ENCODE measurements at regions not wholly inside any gene's neighbourhood (a gene's known extent, or its start where the extent isn't known, plus 50 kb on each side); places are given as distances from the start of the nearest gene placed in this dataset.

- Mint-ChIP-seq H3K27me3 (no peaks in the 10 kb centered on the region), H3K4me1 (no peaks in the 10 kb centered on the region), H3K36me3 (no peaks in the 10 kb centered on the region), H3K27ac (no peak overlapping the region), H3K4me3 (no peak overlapping the region), H3K9me3 (peaks cover 2% of the 10 kb centered on the region)
- DNase-seq (ENCODE audit: low spot score in 2 of 2) (no peak), ATAC-seq (ENCODE audit: low read depth) (no peak)
Measured at GRCh38 chr9:103731541-103731940, 362.6 kb upstream of the SMC2 start.

DNA sequence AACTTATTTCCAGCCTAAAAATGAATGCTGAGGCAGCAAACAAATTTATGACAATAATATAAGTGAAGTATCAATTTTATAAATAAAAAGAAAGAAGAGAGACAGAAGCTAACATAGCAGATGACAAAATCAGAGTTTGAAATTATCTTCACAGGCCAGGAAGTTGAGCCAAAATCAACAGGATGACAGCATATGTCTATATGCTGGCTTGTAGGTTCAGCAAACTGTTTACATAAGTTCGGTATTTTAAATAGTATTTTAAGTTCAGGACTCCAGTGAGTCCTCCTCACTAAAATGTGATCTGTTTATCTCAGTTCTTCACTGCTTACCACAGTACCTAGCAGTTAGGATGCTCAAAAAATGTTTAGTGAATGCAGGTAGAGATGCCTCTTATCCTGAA lies 359.6 kb upstream of the SMC2 start:
- H3K4me1 Mint-ChIP-seq: no peaks in the 10 kb centered on the region
- no peaks in the 10 kb centered on the region for H3K36me3 Mint-ChIP-seq
- peaks cover 2% of the 10 kb centered on the region for H3K9me3 Mint-ChIP-seq
- H3K27ac Mint-ChIP-seq: no peak overlapping the region
- H3K4me3 Mint-ChIP-seq: no peak overlapping the region
- H3K27me3 Mint-ChIP-seq: no peaks in the 10 kb centered on the region
- DNase-seq (ENCODE audit: low spot score in 2 of 2) (no peak), ATAC-seq (ENCODE audit: low read depth) (no peak)

DNA sequence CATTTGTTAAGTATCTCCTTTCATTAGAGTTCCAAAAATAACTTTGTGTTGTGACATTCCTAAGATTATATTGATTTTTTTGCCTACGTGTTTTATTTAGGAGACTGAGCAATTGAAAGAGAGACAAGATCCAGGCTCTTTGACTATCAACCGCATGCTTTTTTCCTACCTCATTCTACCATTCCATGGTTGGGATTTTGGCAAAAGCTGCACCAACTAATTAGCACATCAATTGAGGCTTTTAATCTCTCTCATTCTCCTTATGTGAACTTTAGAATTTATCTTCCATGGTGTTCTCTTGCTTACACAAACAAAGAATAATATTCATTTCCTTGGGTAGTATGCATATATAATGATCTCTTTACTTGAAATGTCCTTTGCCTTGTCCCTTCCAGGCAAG lies 338.7 kb upstream of the SMC2 start:
- H3K4me1 Mint-ChIP-seq: no peaks in the 10 kb centered on the region
- H3K27me3 Mint-ChIP-seq: no peaks in the 10 kb centered on the region
- DNase-seq (ENCODE audit: low spot score in 2 of 2) (no peak), ATAC-seq (ENCODE audit: low read depth) (no peak)
- H3K36me3 Mint-ChIP-seq: no peaks in the 10 kb centered on the region
- H3K9me3 Mint-ChIP-seq: peaks cover 1% of the 10 kb centered on the region
- H3K27ac Mint-ChIP-seq: no peak overlapping the region
- no peak overlapping the region for H3K4me3 Mint-ChIP-seq

- Mint-ChIP-seq H3K4me1 (no peaks in the 10 kb centered on the region), H3K9me3 (peaks cover 1% of the 10 kb centered on the region), H3K36me3 (no peaks in the 10 kb centered on the region), H3K4me3 (no peak overlapping the region), H3K27ac (no peak overlapping the region), H3K27me3 (no peaks in the 10 kb centered on the region)
- no peak for DNase-seq (ENCODE audit: low spot score in 2 of 2)
- no peak for ATAC-seq (ENCODE audit: low read depth)
Measured at GRCh38 chr9:103755986-103756385, 338.1 kb upstream of the SMC2 start.

DNA sequence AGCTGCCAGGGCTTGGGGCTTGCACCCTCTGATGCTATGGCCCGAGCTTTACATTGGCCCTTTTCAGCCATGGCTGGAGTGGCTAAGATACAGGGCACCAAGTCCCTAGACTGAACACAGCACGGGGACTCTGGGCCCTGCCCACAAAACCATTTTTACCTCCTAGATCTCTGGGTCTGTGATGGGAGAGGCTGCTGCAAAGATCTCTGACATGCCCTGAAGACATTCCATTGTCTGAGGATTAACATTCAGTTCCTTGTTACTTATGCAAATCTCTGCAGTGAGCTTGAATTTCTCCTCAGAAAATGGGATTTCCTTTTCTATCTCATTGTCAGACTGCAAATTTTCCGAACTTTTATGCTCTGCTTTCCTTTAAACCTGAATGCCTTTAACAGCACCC lies 337.0 kb upstream of the SMC2 start:
- Mint-ChIP-seq H3K27me3 (no peaks in the 10 kb centered on the region), H3K9me3 (peaks cover 2% of the 10 kb centered on the region), H3K4me3 (no peak overlapping the region), H3K4me1 (no peaks in the 10 kb centered on the region), H3K36me3 (no peaks in the 10 kb centered on the region), H3K27ac (no peak overlapping the region)
- no peak for ATAC-seq (ENCODE audit: low read depth)
- no peak for DNase-seq (ENCODE audit: low spot score in 2 of 2)

DNA sequence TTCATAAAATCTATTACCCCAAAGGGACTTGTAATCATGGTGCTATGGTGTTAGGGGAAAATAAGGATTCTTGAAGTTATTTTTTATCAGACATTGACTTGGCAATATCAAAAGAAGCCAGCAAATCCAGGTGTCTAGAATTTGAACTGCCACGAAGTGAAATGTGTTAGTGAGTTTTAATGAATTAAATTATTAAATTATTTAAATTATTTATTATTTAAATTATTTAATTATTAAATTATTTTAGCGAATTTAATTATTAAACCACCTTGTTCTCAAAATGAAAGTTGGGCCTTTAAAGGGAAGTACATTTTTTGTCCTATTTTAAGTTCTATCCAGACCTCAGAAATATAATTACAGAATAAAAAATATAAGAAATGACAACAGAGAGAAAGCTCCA lies 332.6 kb upstream of the SMC2 start:
- no peaks in the 10 kb centered on the region for H3K27me3 Mint-ChIP-seq

GRCh38 chr9:103789686-103790085 lies 304.4 kb upstream of the SMC2 start:
- DNase-seq (ENCODE audit: low spot score in 2 of 2) (no peak), ATAC-seq (ENCODE audit: low read depth) (no peak)
- H3K4me3 Mint-ChIP-seq: no peak overlapping the region

More for the DNA sequence above, 332.6 kb upstream of the SMC2 start:
- Mint-ChIP-seq H3K4me3 (no peak overlapping the region), H3K4me1 (no peaks in the 10 kb centered on the region), H3K27ac (no peak overlapping the region), H3K36me3 (no peaks in the 10 kb centered on the region), H3K9me3 (peaks cover 4% of the 10 kb centered on the region)
- no peak for ATAC-seq (ENCODE audit: low read depth)
- DNase-seq (ENCODE audit: low spot score in 2 of 2): no peak

GRCh38 chr9:103798620-103799019 lies 295.5 kb upstream of the SMC2 start:
- Mint-ChIP-seq H3K36me3 (no peaks in the 10 kb centered on the region), H3K27ac (no peak overlapping the region), H3K4me1 (no peaks in the 10 kb centered on the region), H3K9me3 (no peaks in the 10 kb centered on the region), H3K4me3 (no peak overlapping the region), H3K27me3 (no peaks in the 10 kb centered on the region)
- no peak for ATAC-seq (ENCODE audit: low read depth)
- DNase-seq (ENCODE audit: low spot score in 2 of 2): no peak

More at GRCh38 chr9:103789686-103790085, 304.4 kb upstream of the SMC2 start:
- Mint-ChIP-seq H3K36me3 (no peaks in the 10 kb centered on the region), H3K27me3 (no peaks in the 10 kb centered on the region), H3K27ac (no peak overlapping the region), H3K9me3 (no peaks in the 10 kb centered on the region), H3K4me1 (no peaks in the 10 kb centered on the region)

DNA sequence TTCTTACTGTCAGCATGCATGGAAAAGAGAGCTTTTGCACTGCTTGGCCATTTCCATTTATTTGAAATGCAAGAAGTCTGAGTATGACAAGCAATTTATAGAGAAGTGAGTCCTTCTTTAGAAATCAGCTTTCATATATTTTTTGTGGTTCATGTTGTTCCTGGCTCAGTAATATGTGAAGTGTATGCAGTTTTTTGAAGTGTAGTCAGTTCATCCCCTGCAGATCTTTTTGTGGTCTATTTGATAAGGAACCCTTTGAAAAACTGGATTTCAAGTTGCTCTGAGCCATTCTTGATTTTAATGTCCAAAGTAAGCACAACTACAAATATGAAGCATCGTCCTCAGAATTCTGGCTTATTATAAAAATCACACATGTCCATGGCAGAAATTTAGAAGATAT lies 294.1 kb upstream of the SMC2 start:
- H3K36me3 Mint-ChIP-seq: no peaks in the 10 kb centered on the region
- no peak overlapping the region for H3K27ac Mint-ChIP-seq
- no peak overlapping the region for H3K4me3 Mint-ChIP-seq
- DNase-seq (ENCODE audit: low spot score in 2 of 2) (no peak), ATAC-seq (ENCODE audit: low read depth) (no peak)
- H3K4me1 Mint-ChIP-seq: no peaks in the 10 kb centered on the region
- peaks cover 1% of the 10 kb centered on the region for H3K9me3 Mint-ChIP-seq
- no peaks in the 10 kb centered on the region for H3K27me3 Mint-ChIP-seq

DNA sequence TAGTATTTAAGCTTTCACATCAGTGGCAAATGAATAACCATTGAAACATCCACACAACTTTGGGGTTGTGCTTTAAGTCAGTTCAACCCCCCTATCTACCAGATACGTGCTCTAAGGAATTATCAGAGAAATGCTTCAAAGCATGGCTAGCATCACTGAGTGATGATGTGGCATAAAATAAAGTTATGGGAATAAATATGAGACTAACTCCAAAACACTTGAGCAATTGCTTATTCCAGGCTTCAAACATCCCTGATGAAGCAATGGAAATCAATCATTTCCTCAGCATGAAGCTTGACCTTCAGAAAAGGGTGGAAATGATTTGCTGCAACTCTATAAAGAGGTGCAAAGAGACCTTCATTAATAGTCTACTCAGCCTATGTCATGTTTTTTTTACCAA lies 292.0 kb upstream of the SMC2 start:
- DNase-seq (ENCODE audit: low spot score in 2 of 2): no peak
- H3K36me3 Mint-ChIP-seq: no peaks in the 10 kb centered on the region
- H3K27me3 Mint-ChIP-seq: no peaks in the 10 kb centered on the region
- H3K9me3 Mint-ChIP-seq: peaks cover 2% of the 10 kb centered on the region
- no peak overlapping the region for H3K27ac Mint-ChIP-seq
- no peaks in the 10 kb centered on the region for H3K4me1 Mint-ChIP-seq
- H3K4me3 Mint-ChIP-seq: no peak overlapping the region
- no peak for ATAC-seq (ENCODE audit: low read depth)

- H3K4me1 Mint-ChIP-seq: no peaks in the 10 kb centered on the region
- DNase-seq (ENCODE audit: low spot score in 2 of 2): no peak
- no peak overlapping the region for H3K27ac Mint-ChIP-seq
- peaks cover 2% of the 10 kb centered on the region for H3K9me3 Mint-ChIP-seq
- H3K36me3 Mint-ChIP-seq: no peaks in the 10 kb centered on the region
- H3K27me3 Mint-ChIP-seq: no peaks in the 10 kb centered on the region
- H3K4me3 Mint-ChIP-seq: no peak overlapping the region
- ATAC-seq (ENCODE audit: low read depth): no peak
Measured at GRCh38 chr9:103803245-103803644, 290.9 kb upstream of the SMC2 start.

DNA sequence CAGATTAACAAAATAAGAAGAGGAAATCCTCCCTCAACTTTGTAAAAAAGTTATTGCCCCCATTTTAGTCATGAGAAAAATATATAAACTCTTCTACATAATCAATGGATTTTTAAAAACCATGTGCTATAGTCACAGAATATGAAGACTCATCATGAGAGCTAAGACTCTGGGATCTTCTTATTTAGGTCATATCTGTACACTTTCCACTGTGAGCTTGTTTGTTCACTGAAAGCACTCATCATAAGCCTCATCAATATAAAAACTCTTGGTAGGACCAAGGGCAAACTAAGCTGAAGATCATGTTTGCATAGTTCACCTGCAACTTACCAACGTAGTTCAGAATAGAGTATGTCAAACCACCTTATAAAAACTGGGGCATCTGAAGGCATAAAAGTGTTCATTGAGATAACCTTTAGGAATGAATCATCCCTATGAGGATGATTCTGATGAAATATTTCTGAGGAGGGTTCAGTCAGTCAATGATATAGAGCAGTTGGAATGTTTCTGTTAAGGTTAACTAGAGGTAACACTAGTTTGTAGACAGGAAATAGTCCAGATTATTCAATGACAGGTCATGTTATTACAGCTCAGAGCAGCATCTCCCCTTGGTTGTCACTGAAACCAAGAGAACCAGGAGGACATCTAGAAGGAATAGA lies 289.9 kb upstream of the SMC2 start:
- H3K27me3 Mint-ChIP-seq: no peaks in the 10 kb centered on the region
- H3K4me3 Mint-ChIP-seq: no peak overlapping the region
- no peaks in the 10 kb centered on the region for H3K4me1 Mint-ChIP-seq
- no peaks in the 10 kb centered on the region for H3K36me3 Mint-ChIP-seq
- ATAC-seq (ENCODE audit: low read depth): no peak
- H3K9me3 Mint-ChIP-seq: peaks cover 2% of the 10 kb centered on the region
- DNase-seq (ENCODE audit: low spot score in 2 of 2): no peak
- H3K27ac Mint-ChIP-seq: no peak overlapping the region

DNA sequence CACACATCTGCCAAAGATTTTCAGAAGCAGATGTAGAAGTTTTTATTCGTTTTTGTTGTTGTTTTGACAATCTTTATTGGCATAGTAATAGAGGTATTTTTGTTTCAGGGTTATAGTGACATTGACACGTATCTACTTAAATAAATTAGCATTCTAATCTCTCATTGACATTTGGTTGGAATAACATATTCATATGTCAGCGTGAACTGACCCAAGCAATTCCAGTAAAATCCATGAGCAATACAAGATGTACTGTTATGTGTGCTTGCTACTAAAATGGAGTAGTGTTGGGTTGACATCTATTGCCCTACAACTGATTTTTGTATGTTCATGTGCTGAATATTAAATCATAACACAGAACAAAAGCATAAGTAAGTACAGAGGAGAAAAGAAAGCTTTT lies 284.4 kb upstream of the SMC2 start:
- no peaks in the 10 kb centered on the region for H3K36me3 Mint-ChIP-seq
- no peaks in the 10 kb centered on the region for H3K27me3 Mint-ChIP-seq
- H3K4me1 Mint-ChIP-seq: no peaks in the 10 kb centered on the region
- no peak overlapping the region for H3K4me3 Mint-ChIP-seq
- no peak overlapping the region for H3K27ac Mint-ChIP-seq
- DNase-seq (ENCODE audit: low spot score in 2 of 2) (no peak), ATAC-seq (ENCODE audit: low read depth) (no peak)
- H3K9me3 Mint-ChIP-seq: peaks cover 2% of the 10 kb centered on the region

DNA sequence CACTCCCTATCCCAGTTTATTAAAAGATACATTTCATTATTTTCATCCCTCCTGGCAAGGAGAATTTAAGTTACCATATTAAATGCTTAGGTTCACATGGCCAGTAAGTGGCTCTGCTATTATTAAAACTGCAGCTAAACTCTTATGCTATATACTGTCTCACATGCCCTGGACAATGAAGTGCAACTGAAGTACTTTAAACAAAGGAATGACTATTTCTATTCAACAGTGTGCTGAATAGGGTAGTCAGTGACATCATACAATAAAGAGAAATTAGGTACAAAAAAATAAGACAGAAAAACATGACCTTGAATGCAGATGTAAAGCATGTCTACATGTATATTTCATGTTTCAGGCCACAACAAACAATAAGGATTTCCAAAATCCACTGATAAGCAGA lies 282.6 kb upstream of the SMC2 start:
- H3K9me3 Mint-ChIP-seq: no peaks in the 10 kb centered on the region
- ATAC-seq (ENCODE audit: low read depth): no peak
- H3K4me1 Mint-ChIP-seq: no peaks in the 10 kb centered on the region
- H3K36me3 Mint-ChIP-seq: no peaks in the 10 kb centered on the region
- H3K27ac Mint-ChIP-seq: no peak overlapping the region
- no peak overlapping the region for H3K4me3 Mint-ChIP-seq
- no peak for DNase-seq (ENCODE audit: low spot score in 2 of 2)
- H3K27me3 Mint-ChIP-seq: no peaks in the 10 kb centered on the region

GRCh38 chr9:103816146-103816545 lies 278.0 kb upstream of the SMC2 start:
- no peak overlapping the region for H3K4me3 Mint-ChIP-seq
- H3K36me3 Mint-ChIP-seq: no peaks in the 10 kb centered on the region
- no peak overlapping the region for H3K27ac Mint-ChIP-seq
- no peaks in the 10 kb centered on the region for H3K4me1 Mint-ChIP-seq
- no peaks in the 10 kb centered on the region for H3K27me3 Mint-ChIP-seq
- no peaks in the 10 kb centered on the region for H3K9me3 Mint-ChIP-seq
- DNase-seq (ENCODE audit: low spot score in 2 of 2) (no peak), ATAC-seq (ENCODE audit: low read depth) (no peak)
